ENCODE measurements at regions not wholly inside any gene's neighbourhood (a gene's known extent, or its start where the extent isn't known, plus 50 kb on each side); places are given as distances from the start of the nearest gene placed in this dataset.
"Not testable (repeated sequence)": the region's sequence is repeated elsewhere in the genome, so short reads cannot be mapped to it uniquely, and the experiment has no call there.

GRCh38 chr1:208977638-208978256 lies 605.8 kb upstream of the CAMK1G start:
- no peak for DNase-seq

DNA sequence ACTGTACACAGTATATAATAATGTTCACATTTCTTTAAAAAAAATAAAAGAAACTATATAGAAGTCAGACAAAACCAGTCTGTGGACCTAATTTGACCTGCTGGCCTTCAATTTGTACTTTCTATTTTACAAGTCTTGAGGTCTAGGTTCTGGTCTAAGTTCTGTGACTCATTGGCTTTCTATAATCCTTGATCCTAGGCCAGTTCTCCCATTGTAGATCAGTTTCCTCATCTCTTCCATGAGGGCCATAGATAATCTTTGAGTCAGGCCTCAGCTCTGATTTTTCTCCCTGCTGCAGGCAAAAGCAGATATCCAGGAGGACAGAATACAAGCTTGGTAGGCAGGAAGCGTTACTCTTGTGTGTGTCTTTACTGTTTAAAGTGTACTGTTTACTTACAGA lies 603.7 kb upstream of the CAMK1G start:
- no peak for DNase-seq

DNA sequence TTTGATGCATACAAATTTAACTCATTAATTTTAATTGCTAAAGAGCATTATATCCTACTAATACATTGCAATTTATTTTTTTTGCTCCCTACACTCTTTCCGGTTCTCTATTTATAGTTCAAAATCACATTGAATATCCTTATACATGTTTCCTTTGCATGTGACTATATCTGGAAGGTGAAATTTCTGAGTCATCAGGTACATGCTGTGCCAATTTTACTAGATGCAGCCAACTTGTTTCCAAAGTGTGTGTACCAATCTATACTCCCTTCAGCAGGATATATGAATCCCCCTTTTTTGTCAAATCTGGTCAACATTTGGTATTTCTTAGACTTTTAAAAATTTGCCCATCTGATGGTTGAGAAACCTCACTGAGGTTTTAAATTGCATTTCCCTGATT lies 602.9 kb upstream of the CAMK1G start:
- DNase-seq = no peak

GRCh38 chr1:208985231-208985630 lies 598.3 kb upstream of the CAMK1G start:
- no peak for DNase-seq

GRCh38 chr1:208988811-208989222 lies 594.7 kb upstream of the CAMK1G start:
- no peak for DNase-seq

DNA sequence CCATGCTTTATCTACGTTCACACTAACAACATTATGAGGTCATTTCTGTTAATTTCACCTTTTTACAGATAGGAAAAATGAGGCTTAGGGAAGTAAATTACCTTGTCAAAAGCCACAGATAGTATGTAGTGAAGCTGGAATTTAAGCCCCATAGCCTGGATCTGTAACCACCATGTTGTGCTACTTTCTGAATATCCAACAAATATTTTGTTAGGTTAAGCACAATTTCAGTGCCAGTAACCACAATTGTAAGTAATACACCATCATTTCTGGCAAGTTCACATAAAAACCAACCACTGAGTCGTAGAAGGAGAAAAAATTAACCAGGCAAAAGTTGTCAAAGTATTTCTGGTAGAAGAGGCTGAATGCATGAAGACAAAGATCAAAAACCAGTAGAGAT lies 593.1 kb upstream of the CAMK1G start:
- DNase-seq = no peak

DNA sequence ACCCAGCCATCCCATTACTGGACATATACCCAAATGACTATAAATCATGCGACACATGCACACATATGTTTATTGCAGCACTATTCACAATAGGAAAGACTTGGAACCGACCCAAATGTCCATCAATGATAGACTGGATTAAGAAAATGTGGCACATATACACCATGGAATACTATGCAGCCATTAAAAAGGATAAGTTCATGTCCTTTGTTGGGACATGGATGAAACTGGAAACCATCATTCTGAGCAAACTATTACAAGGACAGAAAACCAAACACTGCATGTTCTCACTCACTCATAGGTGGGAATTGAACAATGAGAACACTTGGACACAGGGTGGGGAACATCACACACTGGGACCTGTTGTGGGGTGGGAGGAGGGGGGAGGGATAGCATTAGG lies 586.5 kb upstream of the CAMK1G start:
- not testable (repeated sequence) for DNase-seq

DNA sequence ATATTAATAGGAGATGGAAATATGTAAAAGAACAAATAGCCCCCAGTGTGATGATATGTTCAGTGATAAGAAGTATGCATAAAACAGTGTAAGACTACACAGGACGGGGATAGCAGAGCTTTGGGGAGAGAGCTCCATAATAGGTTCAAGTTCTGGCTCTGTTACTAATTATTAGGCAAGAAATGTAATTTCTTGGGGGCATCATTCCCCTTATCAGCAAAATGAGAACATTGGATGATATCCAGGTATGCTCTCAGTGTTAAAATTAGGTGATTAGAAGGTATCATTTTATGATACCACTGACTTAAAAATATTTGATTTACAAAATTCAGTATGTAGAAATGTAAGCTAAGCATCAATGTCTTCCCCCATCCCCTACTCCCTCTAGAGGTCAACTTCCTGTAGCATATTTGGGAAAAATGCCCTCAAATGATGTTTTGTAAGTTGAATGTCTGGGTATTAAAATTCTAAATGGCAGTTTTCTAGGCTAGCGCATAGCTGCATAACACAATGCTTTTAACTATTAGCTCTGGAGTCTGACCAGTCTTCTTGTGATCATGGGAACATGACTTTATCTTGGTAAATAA lies 585.7 kb upstream of the CAMK1G start:
- DNase-seq = no peak

- DNase-seq = no peak
Observed at GRCh38 chr1:209008586-209008985, 574.9 kb upstream of the CAMK1G start.

DNA sequence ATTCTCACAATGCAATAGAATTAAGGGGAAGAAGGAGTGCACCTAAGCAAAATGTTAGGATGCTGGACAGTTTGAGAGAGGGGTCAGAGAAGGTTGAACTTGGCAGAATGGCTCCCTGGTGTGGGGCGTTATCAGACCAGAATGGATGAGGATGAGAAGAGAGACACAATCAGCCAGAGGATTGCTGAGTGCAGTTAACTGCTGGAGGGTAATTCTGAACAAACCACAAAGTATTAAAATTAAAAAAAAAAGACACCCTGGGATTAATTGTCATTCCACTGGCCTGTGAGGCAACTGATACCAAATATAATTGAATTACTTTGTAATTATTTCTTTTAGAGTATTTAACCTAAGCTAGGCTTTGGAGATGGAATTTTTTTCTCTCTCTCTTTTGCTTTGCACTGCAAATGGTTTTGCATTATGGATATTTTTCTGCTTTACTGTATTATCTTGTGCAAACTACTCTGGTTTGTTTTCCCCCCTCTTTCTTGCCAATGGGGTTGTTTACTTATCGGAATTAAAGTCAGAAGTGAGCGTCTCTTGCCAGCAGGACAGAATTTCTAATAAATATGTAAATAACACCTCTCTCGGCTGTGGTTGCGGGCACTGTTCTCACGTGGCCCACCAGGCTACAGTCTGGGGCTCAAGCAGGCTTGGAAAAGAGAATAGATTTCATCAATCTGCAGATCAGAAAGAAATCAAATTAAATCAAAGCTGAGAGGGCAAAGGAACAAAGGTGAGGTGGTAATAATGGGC lies 572.9 kb upstream of the CAMK1G start:
- DNase-seq = no peak

- DNase-seq = no peak
Observed at GRCh38 chr1:209012443-209013196, 570.9 kb upstream of the CAMK1G start.

GRCh38 chr1:209015092-209015491 lies 568.4 kb upstream of the CAMK1G start:
- no peak for DNase-seq

- no peak for DNase-seq
Observed at GRCh38 chr1:209021622-209022021, 561.9 kb upstream of the CAMK1G start.

DNA sequence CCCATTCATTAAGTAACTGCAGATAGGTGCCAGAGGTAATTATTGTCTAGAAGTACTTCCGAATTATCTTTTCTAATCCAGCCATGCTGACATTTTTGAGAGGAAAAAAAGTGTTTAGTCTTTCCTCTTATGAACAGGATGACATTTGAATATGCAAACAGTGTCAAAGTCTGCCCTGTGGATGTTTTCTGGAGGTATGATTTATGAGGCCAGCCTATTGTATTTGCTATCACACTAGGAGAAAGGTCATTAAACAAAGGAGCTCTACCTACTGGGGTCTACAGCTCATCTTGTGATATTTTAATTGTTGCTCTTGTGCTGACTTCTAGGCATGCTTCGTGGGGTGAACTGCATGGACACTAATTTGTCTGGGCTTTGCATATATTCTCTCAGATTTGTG lies 559.7 kb upstream of the CAMK1G start:
- DNase-seq = no peak

DNA sequence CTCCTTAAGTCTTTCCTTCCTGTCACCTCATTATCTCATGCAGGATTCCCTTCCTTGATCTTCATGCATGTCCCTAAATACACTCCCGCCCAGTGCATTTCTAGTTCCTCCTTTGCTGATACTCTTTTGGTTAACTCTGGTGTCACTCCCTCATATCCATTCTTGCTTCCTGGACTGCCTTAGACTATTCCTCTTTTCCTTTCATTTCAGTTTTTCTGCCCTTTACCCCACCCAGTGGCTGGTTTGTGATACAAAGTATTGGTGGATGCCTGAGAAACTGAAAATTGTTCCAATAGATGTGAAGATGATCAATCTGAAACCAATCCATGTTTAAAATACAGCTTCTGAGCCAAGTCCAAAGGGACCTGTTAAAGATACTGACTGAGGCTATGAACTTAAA lies 553.8 kb upstream of the CAMK1G start:
- DNase-seq = no peak

GRCh38 chr1:209030454-209031167 lies 552.9 kb upstream of the CAMK1G start:
- DNase-seq = no peak

DNA sequence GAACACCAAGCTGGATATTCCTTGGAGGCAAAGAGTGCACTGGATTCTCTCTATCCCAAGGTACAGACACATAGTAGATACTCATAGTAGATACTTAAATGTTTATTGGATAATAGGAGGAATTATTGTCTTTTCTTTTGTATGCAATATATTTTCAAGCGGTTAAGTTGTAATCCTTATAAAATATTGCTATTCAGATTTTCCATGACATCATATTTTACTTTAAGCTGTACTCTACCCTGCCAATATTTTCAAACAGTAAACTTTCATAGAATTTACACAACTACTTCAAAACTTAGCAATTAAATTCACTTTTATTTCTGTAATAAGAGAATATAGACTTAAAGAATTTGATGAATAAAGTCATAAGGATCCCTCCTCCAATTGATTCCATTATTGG lies 546.5 kb upstream of the CAMK1G start:
- DNase-seq = no peak

GRCh38 chr1:209038316-209038715 lies 545.2 kb upstream of the CAMK1G start:
- DNase-seq = no peak

DNA sequence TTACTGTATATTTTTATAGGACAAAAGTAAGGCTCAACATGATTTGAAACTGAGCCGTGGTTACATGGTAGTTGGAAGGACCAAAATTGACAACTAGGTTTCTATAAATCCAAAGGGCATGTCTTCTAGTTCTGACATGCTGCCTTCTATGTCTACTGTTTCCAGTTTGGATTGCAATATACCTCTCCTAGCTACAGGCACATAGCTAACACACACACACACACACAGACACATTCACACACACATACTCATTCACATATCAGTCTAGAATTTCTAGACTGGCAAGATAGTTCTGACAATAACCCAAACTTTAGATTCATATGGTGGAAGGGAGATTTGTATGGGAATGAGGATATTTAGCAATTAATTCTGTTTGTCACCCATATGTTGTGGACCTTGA lies 544.8 kb upstream of the CAMK1G start:
- DNase-seq = no peak

GRCh38 chr1:209040351-209040750 lies 543.2 kb upstream of the CAMK1G start:
- DNase-seq = no peak

DNA sequence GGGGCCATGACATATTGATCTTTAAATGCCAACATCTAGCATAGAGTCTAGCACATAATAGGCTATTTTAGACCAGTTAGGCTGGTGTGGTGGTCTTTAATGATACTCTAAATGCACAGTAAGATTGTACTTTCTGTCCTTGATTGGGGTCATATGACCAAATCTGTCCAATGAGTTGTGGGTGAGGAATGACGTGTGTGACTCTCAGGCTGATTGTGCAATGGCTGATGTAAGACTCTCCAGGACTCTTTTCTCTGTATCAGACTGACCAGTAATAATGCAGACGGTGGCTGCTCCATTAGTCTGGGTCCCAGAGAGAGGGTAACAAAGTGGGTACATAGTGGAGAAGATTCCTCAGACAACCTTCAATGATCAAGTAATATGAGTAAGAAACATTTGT lies 541.6 kb upstream of the CAMK1G start:
- no peak for DNase-seq

DNA sequence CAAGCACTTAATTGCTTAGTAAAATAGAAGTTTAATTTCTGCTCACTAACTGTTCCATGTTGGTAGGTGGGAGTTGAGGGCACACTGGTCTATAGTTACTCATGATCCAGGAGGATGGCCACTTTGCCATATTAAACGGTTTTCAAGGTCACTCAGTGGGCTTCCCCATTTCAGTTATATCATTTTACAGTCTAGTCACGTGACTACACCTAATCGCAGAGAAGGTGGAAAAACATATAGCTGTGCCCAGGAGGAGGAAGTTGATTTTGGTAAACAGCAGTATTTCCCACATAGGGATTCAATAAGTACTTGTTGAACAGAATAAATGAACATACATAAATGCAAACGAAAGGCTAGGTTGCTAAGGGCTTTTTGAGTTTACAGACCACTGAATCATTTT lies 541.1 kb upstream of the CAMK1G start:
- no peak for DNase-seq

All from effector CD4-positive, alpha-beta T cell (primary cell).